Midbrain (tissue), 1 donor: ENCODE measurements at regions not wholly inside any gene's neighbourhood (a gene's known extent, or its start where the extent isn't known, plus 50 kb on each side); places are given as distances from the start of the nearest gene placed in this dataset.
"Not testable (repeated sequence)": the region's sequence is repeated elsewhere in the genome, so short reads cannot be mapped to it uniquely, and the experiment has no call there.

ENCODE experiments used
- DNase-seq: peaks from one replicate; lab custom pipeline; 2025; lab: John Stamatoyannopoulos, UW

- DNase-seq: no peak
Measured at GRCh38 chr9:81427870-81428269, 261.5 kb downstream of the TLE1 start.

DNA sequence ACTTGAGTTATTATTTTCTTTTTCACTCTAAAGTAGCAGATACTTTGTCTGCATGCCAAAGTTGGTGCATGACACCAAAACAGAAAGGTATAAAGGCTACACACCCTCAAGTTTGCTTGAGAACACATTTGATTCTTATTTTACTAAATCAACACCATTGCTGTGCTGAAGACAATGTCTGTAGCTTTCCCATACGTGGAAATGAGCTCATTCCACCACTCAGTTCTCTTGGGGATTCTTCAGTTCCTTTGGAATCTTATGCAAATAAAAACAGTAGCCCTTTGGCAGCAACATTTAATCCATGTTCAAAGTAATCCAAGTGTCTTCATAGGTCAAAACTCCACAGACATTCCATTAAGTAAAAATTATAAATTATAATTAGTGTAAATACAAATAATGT, 264.9 kb downstream of the TLE1 start:
- no peak for DNase-seq

DNA sequence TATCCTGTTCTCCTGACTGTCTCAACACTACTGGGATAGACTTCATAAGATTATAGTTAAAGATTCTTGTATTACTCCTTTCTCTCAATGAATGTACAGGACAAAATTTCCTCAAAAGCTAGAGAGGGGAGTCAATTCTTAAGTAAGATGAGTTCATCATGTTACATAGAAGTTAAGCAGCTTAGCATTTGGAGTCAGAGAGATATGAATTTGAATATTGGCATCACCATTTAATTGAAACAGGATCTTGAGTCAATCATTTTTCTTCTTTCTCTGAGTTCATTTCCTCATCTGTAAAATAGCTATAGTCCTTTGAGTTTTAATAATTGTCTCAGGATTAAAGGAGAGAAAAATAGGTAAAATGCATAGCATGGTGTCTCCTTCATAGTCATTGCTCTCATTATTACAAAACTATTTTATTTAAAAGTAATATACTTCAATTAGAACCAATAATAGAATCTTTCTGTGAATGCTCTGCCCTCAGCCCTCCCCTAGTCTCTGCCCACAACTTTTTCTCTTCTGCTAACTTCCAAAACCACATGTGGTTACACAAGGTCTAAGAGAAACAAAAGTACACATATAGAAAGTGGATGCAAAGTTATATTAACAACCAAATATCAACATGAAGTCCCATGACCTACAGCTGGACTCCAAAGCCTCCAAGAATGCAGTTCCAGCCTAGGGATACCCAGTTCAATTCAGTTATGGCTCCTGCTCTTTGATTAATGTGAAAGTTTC, 265.6 kb downstream of the TLE1 start:
- DNase-seq: no peak

- DNase-seq: not testable (repeated sequence)
Measured at GRCh38 chr9:81421090-81421489, 268.3 kb downstream of the TLE1 start.

GRCh38 chr9:81420024-81420423, 269.3 kb downstream of the TLE1 start:
- DNase-seq: no peak

DNA sequence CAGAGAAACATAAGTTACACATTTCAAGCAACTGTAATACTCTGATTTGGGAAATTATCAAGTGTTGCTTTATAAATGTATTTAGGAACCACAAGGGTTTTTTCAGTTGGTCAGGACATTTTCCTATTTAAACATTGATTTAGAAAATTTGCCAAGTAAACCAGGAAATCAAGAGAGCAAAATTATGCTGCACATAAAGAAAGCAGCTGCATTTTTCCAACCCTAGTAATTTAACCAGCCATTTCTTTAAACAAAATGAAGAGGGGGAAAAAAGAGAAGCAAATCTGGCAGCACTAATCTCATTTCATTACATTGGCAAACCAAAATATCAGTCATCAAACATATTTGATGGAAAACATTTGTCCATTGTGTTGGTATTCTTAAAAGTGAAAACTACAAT, 271.4 kb downstream of the TLE1 start:
- no peak for DNase-seq

GRCh38 chr9:81417299-81417675, 272.1 kb downstream of the TLE1 start:
- DNase-seq: no peak

DNA sequence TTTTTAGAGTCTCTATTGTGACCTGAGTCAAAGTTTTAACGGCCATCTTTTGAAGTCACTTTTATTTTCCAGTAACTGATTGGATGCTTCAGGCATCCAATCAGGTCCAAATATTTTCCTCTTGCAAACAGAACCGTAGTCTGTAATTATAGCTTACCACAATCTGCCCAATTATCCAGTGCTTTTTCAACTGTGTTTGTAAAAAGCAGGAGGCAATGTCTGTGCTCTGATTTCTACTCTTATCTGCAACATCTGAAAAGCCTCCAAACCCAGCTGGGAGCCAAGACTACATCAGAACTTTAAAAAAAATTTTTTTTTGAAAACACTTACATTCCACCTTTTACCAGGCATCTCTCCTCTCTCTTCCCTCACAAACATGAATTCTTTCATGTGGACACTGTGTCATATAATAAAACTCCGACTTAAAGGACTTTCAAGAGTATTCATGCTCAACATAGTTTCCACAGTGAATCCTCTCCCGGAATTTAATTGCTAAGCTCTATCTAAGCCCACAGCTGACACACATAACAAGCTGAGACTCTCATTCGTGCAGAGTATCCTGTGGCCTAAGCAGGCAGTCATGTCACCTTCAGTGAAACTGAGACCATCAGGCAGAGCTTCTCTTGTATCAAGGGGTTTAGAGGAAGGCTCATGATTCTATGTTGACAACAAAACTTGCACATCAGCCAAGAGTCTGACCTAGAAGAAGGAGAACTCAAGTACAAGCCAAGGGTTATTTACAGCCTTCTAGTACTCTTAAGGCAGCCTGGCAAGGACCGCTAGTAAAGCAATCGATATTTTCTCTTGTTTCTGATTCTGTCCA, 272.7 kb downstream of the TLE1 start:
- no peak for DNase-seq

GRCh38 chr9:81414836-81415235, 274.5 kb downstream of the TLE1 start:
- no peak for DNase-seq

- DNase-seq: no peak
Measured at GRCh38 chr9:81411961-81412360, 277.4 kb downstream of the TLE1 start.

- DNase-seq: no peak
Measured at GRCh38 chr9:81410201-81410600, 279.1 kb downstream of the TLE1 start.

GRCh38 chr9:81408951-81409350, 280.4 kb downstream of the TLE1 start:
- DNase-seq: no peak

DNA sequence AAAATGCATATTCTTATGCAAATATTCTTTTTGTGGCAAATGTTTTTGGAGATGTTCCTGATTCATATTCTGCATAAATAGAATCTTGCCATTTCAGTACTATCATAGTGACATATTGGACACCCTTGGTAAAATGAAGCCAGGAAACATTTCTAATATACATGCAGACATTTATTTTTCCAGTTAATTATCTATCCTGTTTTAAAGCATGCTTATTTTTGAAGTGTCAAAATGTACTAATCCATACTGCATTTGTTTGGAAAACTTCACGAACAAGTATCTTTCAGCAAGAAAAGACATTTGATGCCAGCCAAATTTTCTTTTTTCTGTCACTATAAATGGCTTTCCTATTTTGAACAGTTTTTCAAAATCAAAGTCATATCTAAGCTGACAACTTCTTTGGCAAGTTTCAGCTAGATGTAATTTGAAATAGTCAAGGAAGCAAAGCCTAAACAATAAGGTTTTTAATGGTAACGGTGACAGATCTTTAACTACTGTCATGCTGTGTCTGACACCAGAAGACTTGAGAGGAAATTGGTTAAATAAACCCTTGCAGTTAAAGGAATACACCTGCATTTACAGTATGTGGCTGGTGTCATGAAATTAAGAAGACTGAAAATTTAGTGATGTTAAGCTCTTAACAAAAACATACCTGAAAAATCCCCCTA, 284.3 kb downstream of the TLE1 start:
- DNase-seq: no peak

DNA sequence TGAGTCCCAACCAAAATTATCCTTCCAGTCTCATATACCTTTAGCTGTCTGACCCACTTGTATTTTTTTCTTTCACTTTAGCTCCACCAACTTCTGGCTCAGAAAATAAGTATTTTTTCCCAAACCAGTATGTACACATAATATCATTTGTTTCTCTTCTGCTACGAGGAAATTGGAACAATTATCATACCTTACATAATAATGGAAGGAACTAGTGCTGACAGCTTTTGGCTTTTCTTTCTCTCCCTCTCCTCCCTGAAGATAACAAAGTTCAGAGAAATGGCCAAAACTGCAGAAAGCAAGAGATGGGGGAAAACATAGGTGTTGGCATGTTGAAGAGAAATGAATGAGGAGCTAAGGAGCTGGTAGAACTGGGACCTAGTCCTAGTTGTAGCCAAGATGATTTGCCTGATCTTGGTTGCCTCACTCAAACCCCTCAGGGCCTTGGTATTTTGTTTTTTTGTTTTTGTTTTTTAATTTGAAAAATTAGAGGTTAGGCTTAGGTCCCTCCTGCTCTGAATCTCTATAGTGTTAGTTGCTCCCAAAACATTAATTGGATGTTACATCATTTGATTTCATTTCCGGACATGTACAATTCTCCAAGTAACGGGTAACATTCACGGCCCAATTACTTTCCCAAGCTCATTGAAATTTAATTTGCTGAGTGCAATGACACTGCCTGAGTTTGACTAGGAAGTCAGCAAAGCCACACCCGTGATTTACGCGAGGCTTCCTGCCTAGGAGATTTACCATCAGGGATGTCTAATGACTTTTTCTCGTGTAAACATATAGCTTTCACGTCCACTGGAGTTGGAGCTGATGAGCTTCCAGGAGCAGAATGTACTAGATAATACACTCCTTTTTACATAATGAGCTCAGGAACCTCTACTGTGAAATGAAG, 291.6 kb downstream of the TLE1 start:
- DNase-seq: no peak

GRCh38 chr9:81396528-81396927, 292.8 kb downstream of the TLE1 start:
- DNase-seq: no peak

DNA sequence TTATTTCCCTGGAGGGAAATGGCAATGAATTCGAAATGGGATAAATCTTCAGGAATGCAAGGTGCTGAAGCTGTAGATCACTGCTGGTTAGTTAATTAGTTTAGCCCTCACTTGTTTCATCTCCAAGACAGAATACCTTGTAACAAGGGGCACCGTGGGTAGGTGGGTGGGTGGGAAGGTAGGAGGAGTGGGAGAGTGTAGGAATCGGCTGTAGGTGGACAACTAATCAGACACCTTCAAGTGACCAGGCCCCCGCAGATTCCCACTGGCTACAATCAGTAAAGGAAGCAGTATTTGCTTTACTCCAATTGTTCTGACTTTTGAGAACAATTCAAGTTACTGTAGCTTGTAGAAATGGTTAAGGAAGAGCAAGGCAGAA, 293.7 kb downstream of the TLE1 start:
- no peak for DNase-seq

- peak; percentile 2 for DNase-seq
Measured at GRCh38 chr9:81394881-81395675, 294.3 kb downstream of the TLE1 start.

GRCh38 chr9:81393985-81394811, 295.1 kb downstream of the TLE1 start:
- DNase-seq: no peak

GRCh38 chr9:81391457-81391825, 297.9 kb downstream of the TLE1 start:
- DNase-seq: no peak

DNA sequence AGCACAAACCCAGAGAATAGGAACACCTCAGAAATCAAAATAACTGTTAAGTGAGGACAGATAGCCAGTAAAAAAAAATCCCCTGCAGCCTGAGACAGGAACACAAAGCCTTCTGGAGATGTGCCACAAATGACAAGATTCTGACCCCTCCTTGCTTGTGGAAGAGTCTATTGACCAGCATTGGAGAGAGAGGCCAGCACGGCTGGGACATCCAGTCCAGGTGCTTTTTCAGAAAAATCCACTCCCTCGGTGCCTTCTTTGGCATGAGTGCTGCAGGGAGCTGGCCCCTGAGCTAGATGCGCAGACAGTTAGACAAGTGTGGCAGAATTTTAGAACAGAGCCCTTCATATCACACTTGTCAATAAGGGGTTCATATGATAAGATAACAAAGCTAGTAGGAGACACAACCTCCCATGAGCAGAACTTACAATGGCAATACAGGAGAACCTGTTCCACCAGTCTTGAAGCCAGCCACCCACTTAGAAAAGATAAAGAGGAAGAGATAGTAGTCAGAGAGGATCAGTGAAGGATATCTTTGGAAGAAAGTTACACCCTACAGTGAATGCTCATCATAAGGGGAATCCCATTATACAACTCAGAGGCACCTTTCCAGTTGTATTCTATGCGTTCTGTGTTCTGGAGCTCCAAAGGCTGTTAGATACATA, 298.4 kb downstream of the TLE1 start:
- no peak for DNase-seq
